ENCODE measurements at regions not wholly inside any gene's neighbourhood (a gene's known extent, or its start where the extent isn't known, plus 50 kb on each side); places are given as distances from the start of the nearest gene placed in this dataset.

DNA sequence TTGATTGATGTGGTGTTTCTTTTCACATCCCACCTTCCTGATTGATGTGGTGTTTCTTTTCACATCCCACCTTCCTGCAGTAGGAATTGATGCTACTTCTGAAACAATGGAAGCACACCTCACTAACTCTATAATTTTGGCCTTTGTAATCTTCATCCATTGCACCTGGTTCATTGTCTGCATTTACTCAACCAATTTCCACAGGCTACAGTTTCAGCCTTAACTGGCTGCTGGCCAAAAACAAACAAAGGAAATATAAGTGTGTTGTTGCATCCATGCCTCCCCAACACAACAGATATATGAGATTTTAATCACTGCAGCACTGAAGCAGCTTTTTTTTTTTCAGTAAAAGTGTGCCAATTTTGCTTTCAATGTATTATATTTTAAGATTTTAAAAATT is 867.6 kb upstream of the PCDH7 start:
- TF ChIP-seq CTCF (IDR thresholded peaks at IDR 0.05; ENCODE audit: low read length, missing control alignments), result no peak
- DNase-seq (ENCODE audit: low read depth), result no peak

GRCh38 chr4:29853833-29854232 is 866.3 kb upstream of the PCDH7 start:
- no peak for DNase-seq (ENCODE audit: low read depth)
- no peak overlapping the region for H3K4me3 ChIP-seq (replicated peaks; ENCODE audit: low read depth, low read length)
- no peak for TF ChIP-seq CTCF (IDR thresholded peaks at IDR 0.05; ENCODE audit: low read length, missing control alignments)

More for the DNA sequence above, 867.6 kb upstream of the PCDH7 start:
- no peak overlapping the region for H3K4me3 ChIP-seq (replicated peaks; ENCODE audit: low read depth, low read length)

DNA sequence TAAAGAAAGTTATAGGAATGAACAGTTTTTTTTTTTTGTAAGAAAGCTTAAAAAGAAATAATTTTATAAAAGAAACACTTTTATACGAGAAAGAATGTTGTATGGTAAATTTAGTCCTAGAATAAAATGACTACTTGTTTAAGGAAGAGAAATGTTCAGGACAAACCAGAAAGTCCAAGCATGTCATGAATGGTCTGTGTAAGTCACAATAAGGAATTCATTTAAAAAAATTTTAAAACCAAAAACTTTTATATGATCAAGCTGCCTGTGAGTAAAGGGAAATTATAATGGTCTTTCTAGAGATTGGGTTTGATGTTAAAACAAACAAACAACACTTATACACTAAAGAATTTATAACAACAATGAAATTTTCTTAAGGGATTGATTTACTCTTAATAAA is 858.9 kb upstream of the PCDH7 start:
- DNase-seq (ENCODE audit: low read depth), result no peak
- no peak for TF ChIP-seq CTCF (IDR thresholded peaks at IDR 0.05; ENCODE audit: low read length, missing control alignments)
- H3K4me3 ChIP-seq (replicated peaks; ENCODE audit: low read depth, low read length), result no peak overlapping the region

DNA sequence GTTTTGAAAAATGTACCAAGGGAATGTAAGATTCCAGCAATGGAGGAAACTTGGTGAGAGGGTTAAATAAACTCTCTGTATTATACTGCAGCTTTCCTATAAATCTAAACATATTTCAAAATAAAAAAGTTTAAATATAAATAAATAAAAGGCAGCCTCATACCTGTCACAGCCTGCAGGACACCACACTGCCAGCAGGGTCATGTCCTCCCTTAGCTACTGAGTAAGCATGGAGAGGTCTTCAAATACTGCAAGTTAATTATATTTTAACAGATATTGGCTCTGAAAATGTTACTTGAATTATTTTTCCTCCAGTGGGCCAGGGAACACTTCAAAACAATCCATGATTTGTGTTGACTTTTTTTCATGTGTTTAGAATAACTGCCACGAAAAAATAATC is 852.8 kb upstream of the PCDH7 start:
- TF ChIP-seq CTCF (IDR thresholded peaks at IDR 0.05; ENCODE audit: low read length, missing control alignments), result no peak
- DNase-seq (ENCODE audit: low read depth), result no peak
- no peak overlapping the region for H3K4me3 ChIP-seq (replicated peaks; ENCODE audit: low read depth, low read length)

GRCh38 chr4:29900336-29900735 is 819.8 kb upstream of the PCDH7 start:
- no peak for TF ChIP-seq CTCF (IDR thresholded peaks at IDR 0.05; ENCODE audit: low read length, missing control alignments)
- H3K4me3 ChIP-seq (replicated peaks; ENCODE audit: low read depth, low read length), result no peak overlapping the region
- DNase-seq (ENCODE audit: low read depth), result no peak

DNA sequence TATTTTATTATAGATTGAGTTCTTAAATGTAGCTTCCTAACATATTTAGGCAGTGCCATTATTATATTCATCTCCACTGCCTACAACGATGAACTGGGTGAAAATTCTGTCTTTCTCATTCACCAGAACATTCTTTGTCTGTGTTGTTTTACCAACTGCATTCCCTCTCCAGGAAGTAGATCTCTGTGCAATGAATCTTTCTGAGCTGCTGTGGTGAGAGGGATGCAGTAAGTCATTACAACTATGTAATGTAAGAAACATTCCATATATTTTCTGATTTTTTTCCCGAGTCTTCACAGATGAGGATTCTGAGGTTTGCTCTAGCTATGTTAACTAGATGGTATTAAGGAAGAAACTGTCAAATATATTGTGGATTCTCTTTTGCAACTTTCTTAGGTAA is 811.9 kb upstream of the PCDH7 start:
- no peak for DNase-seq (ENCODE audit: low read depth)
- no peak overlapping the region for H3K4me3 ChIP-seq (replicated peaks; ENCODE audit: low read depth, low read length)
- TF ChIP-seq CTCF (IDR thresholded peaks at IDR 0.05; ENCODE audit: low read length, missing control alignments), result no peak

GRCh38 chr4:29927895-29928294 is 792.3 kb upstream of the PCDH7 start:
- no peak for DNase-seq (ENCODE audit: low read depth)
- H3K4me3 ChIP-seq (replicated peaks; ENCODE audit: low read depth, low read length), result no peak overlapping the region
- TF ChIP-seq CTCF (IDR thresholded peaks at IDR 0.05; ENCODE audit: low read length, missing control alignments), result no peak
